Progenitor cell of endocrine pancreas (in vitro differentiated cells): ENCODE measurements at regions not wholly inside any gene's neighbourhood (a gene's known extent, or its start where the extent isn't known, plus 50 kb on each side); places are given as distances from the start of the nearest gene placed in this dataset.
"Not testable (repeated sequence)": the region's sequence is repeated elsewhere in the genome, so short reads cannot be mapped to it uniquely, and the experiment has no call there.

Source experiments
- DNase-seq: peaks from one replicate; pipeline ENCODE4 v3.0.0; 2021; ENCODE audit warnings: low spot score; ENCODE audit not compliant: unreplicated experiment
- H3K27ac Mint-ChIP-seq: 2 replicates; pipeline ENCODE4 v1.8.0; 2021; ENCODE audit warnings: mild to moderate bottlenecking, moderate library complexity, mixed read lengths
- H3K27me3 Mint-ChIP-seq: 2 replicates; pipeline ENCODE4 v1.8.0; 2021; ENCODE audit warnings: mixed read lengths
- H3K36me3 Mint-ChIP-seq: 2 replicates; pipeline ENCODE4 v1.8.0; 2022; ENCODE audit warnings: mixed read lengths; ENCODE audit not compliant: insufficient read depth
- H3K4me1 Mint-ChIP-seq: 2 replicates; pipeline ENCODE4 v1.8.0; 2021; ENCODE audit warnings: low read depth, mixed read lengths
- H3K4me3 Mint-ChIP-seq: 2 replicates; pipeline ENCODE4 v1.8.0; 2021; ENCODE audit warnings: low read depth, mild to moderate bottlenecking, moderate library complexity, mixed read lengths
- H3K9me3 Mint-ChIP-seq: 2 replicates; pipeline ENCODE4 v1.8.0; 2021; ENCODE audit warnings: low read depth, mixed read lengths
- TF ChIP-seq, protein P1 (sequence below): fragments of 200-600 bp; sonication (generic); IDR thresholded peaks from one replicate; pipeline ENCODE4 v1.5.0; 2021; ENCODE audit warnings: antibody characterized with exemption, mild to moderate bottlenecking; ENCODE audit not compliant: unreplicated experiment

DNA sequence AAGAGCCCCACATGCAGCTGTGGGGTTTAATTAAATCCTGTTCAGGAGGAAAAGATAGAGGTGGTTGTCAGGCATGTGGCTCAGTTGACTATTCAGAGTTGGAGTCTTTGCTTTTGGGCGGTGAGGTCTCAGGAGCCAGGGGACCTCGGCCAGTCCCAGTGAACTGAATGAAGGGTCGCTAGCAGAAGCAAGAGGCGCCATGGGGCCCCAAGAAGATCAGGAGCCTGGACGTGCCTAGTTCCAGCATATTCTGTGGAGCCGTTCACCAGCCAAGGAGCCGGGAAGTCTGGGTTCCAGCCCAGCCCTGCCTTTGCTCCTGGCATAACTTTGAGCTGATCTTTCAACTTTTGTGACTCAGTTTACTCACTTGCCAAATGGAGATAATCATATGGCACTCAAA, 217.7 kb upstream of the IRF2BP2 start:
- no peaks in the 10 kb centered on the region for H3K9me3 Mint-ChIP-seq
- no peak overlapping the region for H3K27ac Mint-ChIP-seq
- no peak for DNase-seq
- peaks cover 3% of the 10 kb centered on the region for H3K27me3 Mint-ChIP-seq
- no peaks in the 10 kb centered on the region for H3K36me3 Mint-ChIP-seq
- TF ChIP-seq, protein P1, sequence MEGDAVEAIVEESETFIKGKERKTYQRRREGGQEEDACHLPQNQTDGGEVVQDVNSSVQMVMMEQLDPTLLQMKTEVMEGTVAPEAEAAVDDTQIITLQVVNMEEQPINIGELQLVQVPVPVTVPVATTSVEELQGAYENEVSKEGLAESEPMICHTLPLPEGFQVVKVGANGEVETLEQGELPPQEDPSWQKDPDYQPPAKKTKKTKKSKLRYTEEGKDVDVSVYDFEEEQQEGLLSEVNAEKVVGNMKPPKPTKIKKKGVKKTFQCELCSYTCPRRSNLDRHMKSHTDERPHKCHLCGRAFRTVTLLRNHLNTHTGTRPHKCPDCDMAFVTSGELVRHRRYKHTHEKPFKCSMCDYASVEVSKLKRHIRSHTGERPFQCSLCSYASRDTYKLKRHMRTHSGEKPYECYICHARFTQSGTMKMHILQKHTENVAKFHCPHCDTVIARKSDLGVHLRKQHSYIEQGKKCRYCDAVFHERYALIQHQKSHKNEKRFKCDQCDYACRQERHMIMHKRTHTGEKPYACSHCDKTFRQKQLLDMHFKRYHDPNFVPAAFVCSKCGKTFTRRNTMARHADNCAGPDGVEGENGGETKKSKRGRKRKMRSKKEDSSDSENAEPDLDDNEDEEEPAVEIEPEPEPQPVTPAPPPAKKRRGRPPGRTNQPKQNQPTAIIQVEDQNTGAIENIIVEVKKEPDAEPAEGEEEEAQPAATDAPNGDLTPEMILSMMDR: no peak
- peaks cover 6% of the 10 kb centered on the region for H3K4me1 Mint-ChIP-seq
- no peak overlapping the region for H3K4me3 Mint-ChIP-seq

DNA sequence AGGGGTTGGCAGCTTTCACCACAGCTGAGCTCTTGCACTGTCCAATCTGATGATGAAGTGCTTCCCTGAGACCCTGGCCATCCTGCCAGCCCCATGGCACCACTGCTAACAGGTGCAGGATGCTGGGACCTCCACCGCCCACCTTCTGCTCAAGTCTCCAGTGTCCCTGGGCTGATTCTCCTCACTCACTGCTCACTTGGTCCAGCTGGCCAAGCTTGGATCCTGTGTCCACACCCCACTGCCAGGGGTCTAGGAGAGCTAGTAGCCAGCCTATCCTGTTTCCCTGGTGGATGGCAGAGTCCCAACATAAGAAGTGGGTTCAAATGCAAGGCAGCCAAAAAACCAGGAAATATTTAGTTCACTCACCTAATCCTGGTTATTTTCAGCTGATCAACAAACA, 217.2 kb upstream of the IRF2BP2 start:
- TF ChIP-seq, protein P1: no peak
- H3K4me1 Mint-ChIP-seq: peaks cover 6% of the 10 kb centered on the region
- no peaks in the 10 kb centered on the region for H3K9me3 Mint-ChIP-seq
- no peak overlapping the region for H3K27ac Mint-ChIP-seq
- H3K27me3 Mint-ChIP-seq: peaks cover 3% of the 10 kb centered on the region
- H3K36me3 Mint-ChIP-seq: no peaks in the 10 kb centered on the region
- no peak for DNase-seq
- H3K4me3 Mint-ChIP-seq: no peak overlapping the region

DNA sequence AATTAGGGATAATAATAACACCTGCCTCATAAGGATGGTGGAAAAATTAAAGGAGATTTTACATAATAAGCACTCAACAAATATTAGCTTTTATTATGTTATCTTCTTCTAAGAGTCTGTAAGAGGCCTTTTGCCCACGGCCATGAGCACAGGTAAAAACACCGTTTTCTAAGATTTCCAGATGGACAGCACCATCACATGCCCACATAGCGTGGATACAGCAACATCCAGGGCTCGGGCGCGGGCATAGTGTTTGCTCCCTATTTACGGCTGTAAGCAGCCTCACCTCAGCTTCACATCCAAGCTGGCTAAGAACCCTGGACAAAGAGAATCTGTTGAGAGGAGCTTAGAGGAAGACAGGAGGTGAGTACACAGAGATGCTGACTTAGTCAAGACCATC, 216.4 kb upstream of the IRF2BP2 start:
- Mint-ChIP-seq H3K27ac (no peak overlapping the region), H3K4me3 (no peak overlapping the region), H3K9me3 (no peaks in the 10 kb centered on the region), H3K27me3 (peaks cover 3% of the 10 kb centered on the region), H3K36me3 (no peaks in the 10 kb centered on the region), H3K4me1 (peaks cover 6% of the 10 kb centered on the region)
- TF ChIP-seq, protein P1: no peak
- no peak for DNase-seq

DNA sequence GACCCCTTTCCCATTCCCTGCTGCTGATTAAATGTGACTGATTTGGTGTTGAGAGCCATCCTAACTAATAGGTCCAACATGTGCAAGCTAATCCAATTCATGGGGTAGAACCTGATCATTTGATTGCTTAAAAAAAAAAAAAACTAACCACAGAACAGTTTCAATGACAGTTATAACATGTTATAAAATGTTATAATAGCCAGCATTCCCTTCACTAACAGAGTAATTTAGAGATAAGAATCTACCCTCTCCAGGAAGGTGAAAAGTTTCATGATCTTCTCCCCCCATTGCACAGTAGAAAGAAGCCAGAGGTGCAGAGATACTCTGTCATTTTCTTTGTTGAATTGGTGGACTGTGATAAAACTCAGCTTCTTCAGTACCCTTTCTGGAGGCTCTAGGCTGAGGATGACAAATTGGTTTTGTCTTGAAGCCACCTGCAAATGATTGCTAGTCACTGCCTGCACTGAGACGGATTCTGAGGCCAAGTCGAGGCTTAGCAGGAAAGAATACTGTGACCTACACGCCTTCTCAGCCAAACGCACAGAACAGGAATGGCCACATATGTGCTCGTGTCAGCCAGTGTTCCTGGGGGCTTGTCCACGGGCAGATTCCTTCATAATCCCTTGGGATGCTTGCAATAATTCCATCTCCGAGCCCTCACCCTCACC, 215.7 kb upstream of the IRF2BP2 start:
- H3K27ac Mint-ChIP-seq: no peak overlapping the region
- H3K4me3 Mint-ChIP-seq: no peak overlapping the region
- H3K27me3 Mint-ChIP-seq: peaks cover 3% of the 10 kb centered on the region
- H3K4me1 Mint-ChIP-seq: peaks cover 6% of the 10 kb centered on the region
- no peaks in the 10 kb centered on the region for H3K9me3 Mint-ChIP-seq
- DNase-seq: no peak
- TF ChIP-seq, protein P1: no peak
- no peaks in the 10 kb centered on the region for H3K36me3 Mint-ChIP-seq

DNA sequence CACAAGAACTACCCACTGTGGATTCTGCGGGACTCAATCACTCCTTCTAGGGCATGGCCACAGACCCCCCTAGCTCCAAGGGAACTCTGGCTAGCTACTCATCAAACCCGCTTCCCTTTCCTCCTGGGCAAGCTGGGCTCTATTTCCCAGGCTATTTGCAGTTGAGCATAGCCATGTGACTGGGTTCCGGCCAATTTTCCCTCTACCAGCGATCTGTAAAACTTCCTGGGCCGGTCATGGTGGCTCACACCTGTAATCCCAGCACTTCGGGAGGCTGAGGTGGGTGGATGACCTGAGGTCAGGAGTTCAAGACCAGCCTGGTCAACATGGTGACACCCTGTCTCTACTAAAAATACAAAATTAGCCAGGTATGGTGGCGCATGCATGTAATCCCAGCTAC, 214.9 kb upstream of the IRF2BP2 start:
- not testable (repeated sequence) for H3K9me3 Mint-ChIP-seq, H3K27ac Mint-ChIP-seq, DNase-seq, H3K27me3 Mint-ChIP-seq, H3K4me1 Mint-ChIP-seq, H3K4me3 Mint-ChIP-seq, H3K36me3 Mint-ChIP-seq
